Activated CD8-positive, alpha-beta T cell treated with anti-CD3 and anti-CD28 coated beads for 36 hours (primary cell): ENCODE measurements at regions not wholly inside any gene's neighbourhood (a gene's known extent, or its start where the extent isn't known, plus 50 kb on each side); places are given as distances from the start of the nearest gene placed in this dataset.

Experiments used
- ATAC-seq: fragments of 200-7000 bp; cut with Tn5 transposase; one replicate; pipeline ENCODE4 v1.10.0; 2021; ENCODE audit warnings: mild to moderate bottlenecking, moderate library complexity
- CTCF ChIA-PET: fragments of 350-600 bp; sonication (Branson Sonifier 250); formaldehyde crosslinking; loops from one replicate; lab custom pipeline; 2021; ENCODE audit warnings: antibody characterized with exemption; lab: Charles Lee
- POLR2A ChIA-PET: fragments of 350-600 bp; sonication (Branson Sonifier 250); formaldehyde crosslinking; loops from one replicate; lab custom pipeline; 2021; ENCODE audit warnings: antibody characterized with exemption; lab: Charles Lee
- DNase-seq: peaks from one replicate; pipeline ENCODE4 v3.0.0-alpha.2; 2020
- H3K27ac Mint-ChIP-seq: one replicate; pipeline ENCODE4 v1.8.0; 2021; ENCODE audit warnings: mild to moderate bottlenecking, mixed read lengths
- H3K27me3 Mint-ChIP-seq: one replicate; pipeline ENCODE4 v1.8.0; 2021; ENCODE audit warnings: mixed read lengths
- H3K36me3 Mint-ChIP-seq: one replicate; pipeline ENCODE4 v1.8.0; 2021; ENCODE audit warnings: low read depth, mixed read lengths
- H3K4me1 Mint-ChIP-seq: one replicate; pipeline ENCODE4 v1.8.0; 2021; ENCODE audit warnings: low read depth, mixed read lengths
- H3K4me3 Mint-ChIP-seq: one replicate; pipeline ENCODE4 v1.8.0; 2021; ENCODE audit warnings: mild to moderate bottlenecking, moderate library complexity, mixed read lengths
- H3K9me3 Mint-ChIP-seq: one replicate; pipeline ENCODE4 v1.8.0; 2021; ENCODE audit warnings: mixed read lengths
- CTCF ChIP-seq: fragments of 200-600 bp; IDR thresholded peaks from one replicate; pipeline ENCODE4 v1.8.0; 2022; ENCODE audit warnings: antibody characterized with exemption, mild to moderate bottlenecking
- intact Hi-C: fragments of 100-400 bp; cut with micrococcal nuclease; formaldehyde crosslinking; loops from one replicate; pipeline ENCODE4 v1.10.0; 2022

GRCh38 chr20:6908673-6909072 is 141.2 kb downstream of the BMP2 start:
- ATAC-seq = no peak
- Mint-ChIP-seq H3K4me1 (no peaks in the 10 kb centered on the region), H3K27ac (no peak overlapping the region), H3K36me3 (no peaks in the 10 kb centered on the region), H3K9me3 (peaks cover 9% of the 10 kb centered on the region), H3K4me3 (no peak overlapping the region), H3K27me3 (no peaks in the 10 kb centered on the region)
- POLR2A ChIA-PET = no interaction called here
- intact Hi-C loops = no loop called here
- TF ChIP-seq CTCF = no peak
- CTCF ChIA-PET = no interaction called here
- no peak for DNase-seq

GRCh38 chr20:6909608-6910007 is 142.1 kb downstream of the BMP2 start:
- DNase-seq = no peak
- ChIA-PET CTCF (no interaction called here), POLR2A (no interaction called here)

DNA sequence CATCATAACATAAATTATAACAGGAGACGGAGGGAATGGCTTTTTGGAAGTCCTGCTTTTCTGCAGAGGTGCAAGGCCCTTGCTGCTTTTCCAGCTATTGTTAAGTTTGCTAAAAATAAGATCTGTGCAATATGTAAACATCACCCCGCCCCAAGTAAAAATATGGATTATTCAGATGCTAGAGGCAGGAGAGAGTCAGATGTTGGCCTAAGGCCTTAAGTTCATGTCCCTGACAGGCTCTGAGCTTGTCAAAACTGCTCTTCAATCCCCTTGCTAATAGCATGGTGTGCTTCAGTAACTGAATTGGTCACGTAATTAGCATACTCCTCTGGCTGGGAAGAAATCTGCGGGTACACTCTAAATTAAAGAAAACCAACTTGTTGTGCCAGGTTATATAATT is 147.5 kb downstream of the BMP2 start:
- Mint-ChIP-seq H3K36me3 (no peaks in the 10 kb centered on the region), H3K4me1 (no peaks in the 10 kb centered on the region), H3K27me3 (no peaks in the 10 kb centered on the region), H3K4me3 (no peak overlapping the region), H3K9me3 (peaks cover 13% of the 10 kb centered on the region), H3K27ac (no peak overlapping the region)
- no peak for TF ChIP-seq CTCF
- POLR2A ChIA-PET = no interaction called here
- intact Hi-C loops = no loop called here
- ATAC-seq (no peak), DNase-seq (no peak)
- CTCF ChIA-PET = no interaction called here

More at GRCh38 chr20:6909608-6910007, 142.1 kb downstream of the BMP2 start:
- Mint-ChIP-seq H3K4me1 (no peaks in the 10 kb centered on the region), H3K4me3 (no peak overlapping the region), H3K36me3 (no peaks in the 10 kb centered on the region), H3K9me3 (peaks cover 10% of the 10 kb centered on the region), H3K27ac (no peak overlapping the region), H3K27me3 (no peaks in the 10 kb centered on the region)
- no peak for ATAC-seq
- intact Hi-C loops = no loop called here
- no peak for TF ChIP-seq CTCF

DNA sequence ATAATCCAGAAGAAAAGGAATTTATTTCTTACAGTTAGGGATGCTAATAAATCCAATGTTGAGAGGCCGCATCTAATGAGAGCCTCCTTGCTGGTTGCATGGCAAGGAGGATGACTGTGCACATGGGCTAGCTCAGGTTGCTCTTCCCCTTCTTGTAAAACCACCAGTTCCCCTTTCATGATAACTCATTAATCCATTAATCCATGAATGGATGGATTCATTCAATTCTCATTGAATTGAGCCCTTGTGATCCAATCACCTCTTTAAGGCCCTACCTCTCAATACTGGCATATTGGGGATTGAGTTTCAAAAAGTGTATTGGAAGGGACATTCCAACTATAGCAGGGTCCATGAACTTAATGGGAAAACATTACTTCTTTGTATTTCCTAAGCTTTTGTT is 149.5 kb downstream of the BMP2 start:
- Mint-ChIP-seq H3K36me3 (no peaks in the 10 kb centered on the region), H3K9me3 (peaks cover 10% of the 10 kb centered on the region), H3K27me3 (no peaks in the 10 kb centered on the region), H3K27ac (no peak overlapping the region), H3K4me3 (no peak overlapping the region), H3K4me1 (no peaks in the 10 kb centered on the region)
- DNase-seq (no peak), ATAC-seq (no peak)
- ChIA-PET CTCF (no interaction called here), POLR2A (no interaction called here)
- TF ChIP-seq CTCF = no peak
- intact Hi-C loops = no loop called here

DNA sequence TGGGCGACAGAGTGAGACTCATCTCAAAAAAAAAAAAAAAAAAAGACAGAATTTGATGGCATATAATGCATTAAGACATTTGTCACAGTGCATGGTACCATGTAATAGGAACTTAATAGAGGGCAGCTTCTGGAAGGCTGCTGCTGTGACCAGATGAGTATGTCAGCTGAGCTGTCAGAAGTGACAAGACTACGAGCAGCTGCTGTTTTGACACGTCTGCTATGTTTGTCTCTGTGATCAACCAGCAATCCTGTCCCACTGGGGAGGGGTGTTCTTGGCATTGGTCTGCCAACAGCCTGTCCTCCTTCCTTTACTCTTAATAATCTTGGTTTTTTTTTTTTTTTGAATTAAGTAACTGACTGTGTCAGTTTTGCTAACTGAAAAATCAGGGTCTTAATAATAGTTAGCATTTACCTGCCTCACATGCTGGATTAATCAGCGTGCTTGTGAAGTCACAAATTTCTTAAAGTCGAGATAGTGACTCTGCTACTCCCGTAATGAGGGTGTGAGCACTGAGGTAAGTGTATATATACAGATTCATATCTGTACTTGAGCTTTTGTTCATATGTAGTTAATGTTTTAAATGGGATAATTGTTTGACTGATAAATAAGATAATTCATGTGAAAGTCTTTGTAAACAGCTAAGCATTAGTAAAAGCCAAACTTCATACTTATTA is 152.4 kb downstream of the BMP2 start:
- H3K4me1 Mint-ChIP-seq = no peaks in the 10 kb centered on the region
- no peaks in the 10 kb centered on the region for H3K36me3 Mint-ChIP-seq
- H3K9me3 Mint-ChIP-seq = peaks cover 3% of the 10 kb centered on the region

More for the DNA sequence above, 152.4 kb downstream of the BMP2 start:
- DNase-seq = no peak
- no peak for ATAC-seq
- no peak overlapping the region for H3K27ac Mint-ChIP-seq
- ChIA-PET POLR2A (interaction anchor here (0.6 kb wide), 2 partner anchors 12 to 453 kb away, joined by 3 read pairs; no protein-coding TSS in a partner anchor), CTCF (no interaction called here)
- H3K4me3 Mint-ChIP-seq = no peak overlapping the region
- no peak for TF ChIP-seq CTCF
- intact Hi-C loops = no loop called here
- no peaks in the 10 kb centered on the region for H3K27me3 Mint-ChIP-seq
